GM23338 (cell line): ENCODE measurements at regions not wholly inside any gene's neighbourhood (a gene's known extent, or its start where the extent isn't known, plus 50 kb on each side); places are given as distances from the start of the nearest gene placed in this dataset.

Experiments
- ATAC-seq: fragments of 200-7000 bp; cut with Tn5 transposase; 3 replicates; pipeline ENCODE4 v1.9.1; 2020
- DNase-seq: peaks from one replicate; pipeline ENCODE4 v3.0.0-alpha.2; 2015; ENCODE audit warnings: low spot score
- H2AFZ ChIP-seq: fragments of 200-600 bp; sonication (generic); 2 replicates; pipeline ENCODE4 v1.8.0; 2016; ENCODE audit warnings: antibody characterized with exemption, mild to moderate bottlenecking, moderate library complexity
- H3F3A ChIP-seq: fragments of 200-600 bp; sonication (generic); replicated peaks from 2 replicates; pipeline ENCODE4 v1.8.0; 2017; ENCODE audit warnings: antibody characterized with exemption, mixed run types, low read depth
- H3K27ac ChIP-seq: fragments of 200-600 bp; sonication (generic); 2 replicates; pipeline ENCODE4 v1.6.1; 2016; ENCODE audit warnings: low read depth
- H3K27me3 ChIP-seq: fragments of 200-600 bp; sonication (generic); 2 replicates; pipeline ENCODE4 v1.8.0; 2016; ENCODE audit warnings: mild to moderate bottlenecking, mixed run types, moderate library complexity; ENCODE audit not compliant: insufficient read depth
- H3K36me3 ChIP-seq: fragments of 200-600 bp; sonication (generic); 2 replicates; pipeline ENCODE4 v1.8.0; 2016; ENCODE audit warnings: mild to moderate bottlenecking; ENCODE audit not compliant: insufficient read depth
- H3K4me1 ChIP-seq: fragments of 200-600 bp; sonication (generic); 2 replicates; pipeline ENCODE4 v1.8.0; 2016; ENCODE audit warnings: mild to moderate bottlenecking, moderate library complexity; ENCODE audit not compliant: insufficient read depth
- H3K4me2 ChIP-seq: fragments of 200-600 bp; sonication (generic); 2 replicates; pipeline ENCODE4 v1.7.1; 2017; ENCODE audit warnings: mixed run types
- H3K4me3 ChIP-seq: fragments of 200-600 bp; sonication (generic); 2 replicates; pipeline ENCODE4 v1.6.1; 2016; ENCODE audit warnings: mixed run types
- H3K79me2 ChIP-seq: fragments of 200-600 bp; sonication (generic); replicated peaks from 2 replicates; pipeline ENCODE4 v1.8.0; 2017; ENCODE audit warnings: mild to moderate bottlenecking; ENCODE audit not compliant: insufficient read depth
- H3K9me2 ChIP-seq: fragments of 200-600 bp; sonication (generic); 2 replicates; pipeline ENCODE4 v1.8.0; 2017; ENCODE audit not compliant: insufficient read depth
- H4K20me1 ChIP-seq: fragments of 200-600 bp; sonication (generic); replicated peaks from 2 replicates; pipeline ENCODE4 v1.8.0; 2017; ENCODE audit warnings: mild to moderate bottlenecking; ENCODE audit not compliant: insufficient read depth
- H3K27ac Mint-ChIP-seq: 2 replicates; pipeline ENCODE4 v1.8.0; 2020; ENCODE audit warnings: inconsistent platforms, mild to moderate bottlenecking, moderate library complexity, mixed read lengths
- H3K27me3 Mint-ChIP-seq: 3 replicates; pipeline ENCODE4 v1.8.0; 2022; ENCODE audit warnings: low read depth, mild to moderate bottlenecking, moderate library complexity, mixed read lengths, inconsistent platforms; ENCODE audit not compliant: insufficient read depth, poor library complexity
- H3K36me3 Mint-ChIP-seq: 3 replicates; pipeline ENCODE4 v1.8.0; 2021; ENCODE audit warnings: low read depth, mild to moderate bottlenecking, inconsistent platforms, moderate library complexity, mixed read lengths
- H3K4me1 Mint-ChIP-seq: 3 replicates; pipeline ENCODE4 v1.8.0; 2020; ENCODE audit warnings: mild to moderate bottlenecking, inconsistent platforms, mixed read lengths
- H3K4me3 Mint-ChIP-seq: 3 replicates; pipeline ENCODE4 v1.8.0; 2021; ENCODE audit warnings: moderate library complexity, mild to moderate bottlenecking, inconsistent platforms, mixed read lengths
- H3K9me3 Mint-ChIP-seq: 3 replicates; pipeline ENCODE4 v1.8.0; 2020; ENCODE audit warnings: moderate library complexity, mild to moderate bottlenecking, inconsistent platforms, mixed read lengths
- CREB1 ChIP-seq: fragments of 250-450 bp; sonication (Bioruptor Pico); IDR thresholded peaks from 2 replicates; pipeline ENCODE4 v1.5.0; 2020; ENCODE audit warnings: low read depth, mild to moderate bottlenecking, moderate library complexity
- ETS1 ChIP-seq: IDR thresholded peaks from 2 replicates; pipeline ENCODE4 v1.6.1; 2016; ENCODE audit warnings: antibody characterized with exemption
- EZH2 ChIP-seq: fragments of 200-600 bp; sonication (generic); IDR thresholded peaks from one replicate; pipeline ENCODE4 v1.8.0; 2017; ENCODE audit warnings: antibody characterized with exemption, mild to moderate bottlenecking, low read depth; ENCODE audit not compliant: unreplicated experiment
- EZH2phosphoT487 ChIP-seq: fragments of 200-600 bp; sonication (generic); IDR thresholded peaks from one replicate; pipeline ENCODE4 v1.8.1; 2018; ENCODE audit warnings: antibody characterized with exemption; ENCODE audit not compliant: unreplicated experiment
- JUNB ChIP-seq: IDR thresholded peaks from one replicate; pipeline ENCODE4 v1.6.1; 2016; ENCODE audit warnings: antibody characterized with exemption; ENCODE audit not compliant: unreplicated experiment
- NANOG ChIP-seq: IDR thresholded peaks from 2 replicates; pipeline ENCODE4 v1.6.1; 2016; ENCODE audit warnings: antibody characterized with exemption, borderline replicate concordance
- POLR2AphosphoS5 ChIP-seq: IDR thresholded peaks from 2 replicates; pipeline ENCODE4 v1.6.1; 2016; ENCODE audit warnings: antibody characterized with exemption, low read depth
- STAT1 ChIP-seq: IDR thresholded peaks from one replicate; pipeline ENCODE4 v1.6.1; 2016; ENCODE audit warnings: antibody characterized with exemption; ENCODE audit not compliant: unreplicated experiment
- ZNF114 ChIP-seq: fragments of 250-450 bp; sonication (Bioruptor Pico); IDR thresholded peaks from 2 replicates; pipeline ENCODE4 v1.5.0; 2020; ENCODE audit warnings: mild to moderate bottlenecking, moderate library complexity
- ZNF331 ChIP-seq: fragments of 250-450 bp; sonication (Bioruptor Pico); IDR thresholded peaks from 2 replicates; pipeline ENCODE4 v1.5.0; 2020; ENCODE audit warnings: low read depth, mild to moderate bottlenecking, moderate library complexity
- TF ChIP-seq, protein P1 (sequence below): fragments of 250-450 bp; sonication (Bioruptor Pico); IDR thresholded peaks from 2 replicates; pipeline ENCODE4 v1.5.0; 2020; ENCODE audit warnings: mild to moderate bottlenecking, moderate library complexity
- TF ChIP-seq, protein P2 (sequence below): IDR thresholded peaks from one replicate; pipeline ENCODE4 v1.6.1; 2018; ENCODE audit warnings: antibody characterized with exemption; ENCODE audit not compliant: unreplicated experiment
- TF ChIP-seq, protein P3 (sequence below), 2 experiments: fragments of 200-600 bp in 1 of 2; sonication (generic) in 1 of 2; conservative IDR thresholded peaks; 2 replicates each; pipeline versions ENCODE4 v1.5.1 to v1.6.1; 2016 to 2017; ENCODE audit warnings: antibody characterized with exemption in 2 of 2, low read depth in 2 of 2, mild to moderate bottlenecking in 2 of 2, moderate library complexity in 1 of 2

DNA sequence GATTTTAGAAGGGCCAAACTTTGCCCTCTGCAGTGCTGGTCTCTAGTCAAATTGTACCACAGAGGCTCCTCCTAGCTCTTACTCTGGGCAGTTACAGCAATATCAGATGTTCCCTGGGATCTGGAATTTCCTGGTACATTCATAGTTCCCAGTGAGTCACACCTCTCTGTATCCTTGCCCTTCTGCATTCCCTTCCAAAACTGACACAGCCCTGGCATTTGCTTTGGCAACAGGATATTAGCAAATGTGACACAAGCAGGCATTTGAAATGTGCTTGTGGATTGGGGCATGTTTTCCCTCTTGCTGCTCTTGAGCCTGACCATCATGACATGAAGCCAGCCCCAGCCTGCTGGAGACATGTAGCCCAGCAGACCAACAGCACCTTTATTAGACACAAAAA lies 284.7 kb upstream of the AKR1E2 start:
- ATAC-seq, result no peak
- no peaks in the 10 kb centered on the region for H4K20me1 ChIP-seq
- H3F3A ChIP-seq, result no peaks in the 10 kb centered on the region
- H2AFZ ChIP-seq, result no peak overlapping the region
- no peaks in the 10 kb centered on the region for H3K4me1 ChIP-seq
- no peaks in the 10 kb centered on the region for H3K79me2 ChIP-seq
- Mint-ChIP-seq H3K27me3 (no peaks in the 10 kb centered on the region), H3K4me3 (no peak overlapping the region), H3K4me1 (no peaks in the 10 kb centered on the region), H3K27ac (no peak overlapping the region), H3K9me3 (peaks cover 3% of the 10 kb centered on the region; the same call in 2 of the 3 replicates), H3K36me3 (no peaks in the 10 kb centered on the region)
- DNase-seq, result no peak
- no peak overlapping the region for H3K4me3 ChIP-seq
- H3K27ac ChIP-seq, result no peak overlapping the region
- TF ChIP-seq, protein P1, sequence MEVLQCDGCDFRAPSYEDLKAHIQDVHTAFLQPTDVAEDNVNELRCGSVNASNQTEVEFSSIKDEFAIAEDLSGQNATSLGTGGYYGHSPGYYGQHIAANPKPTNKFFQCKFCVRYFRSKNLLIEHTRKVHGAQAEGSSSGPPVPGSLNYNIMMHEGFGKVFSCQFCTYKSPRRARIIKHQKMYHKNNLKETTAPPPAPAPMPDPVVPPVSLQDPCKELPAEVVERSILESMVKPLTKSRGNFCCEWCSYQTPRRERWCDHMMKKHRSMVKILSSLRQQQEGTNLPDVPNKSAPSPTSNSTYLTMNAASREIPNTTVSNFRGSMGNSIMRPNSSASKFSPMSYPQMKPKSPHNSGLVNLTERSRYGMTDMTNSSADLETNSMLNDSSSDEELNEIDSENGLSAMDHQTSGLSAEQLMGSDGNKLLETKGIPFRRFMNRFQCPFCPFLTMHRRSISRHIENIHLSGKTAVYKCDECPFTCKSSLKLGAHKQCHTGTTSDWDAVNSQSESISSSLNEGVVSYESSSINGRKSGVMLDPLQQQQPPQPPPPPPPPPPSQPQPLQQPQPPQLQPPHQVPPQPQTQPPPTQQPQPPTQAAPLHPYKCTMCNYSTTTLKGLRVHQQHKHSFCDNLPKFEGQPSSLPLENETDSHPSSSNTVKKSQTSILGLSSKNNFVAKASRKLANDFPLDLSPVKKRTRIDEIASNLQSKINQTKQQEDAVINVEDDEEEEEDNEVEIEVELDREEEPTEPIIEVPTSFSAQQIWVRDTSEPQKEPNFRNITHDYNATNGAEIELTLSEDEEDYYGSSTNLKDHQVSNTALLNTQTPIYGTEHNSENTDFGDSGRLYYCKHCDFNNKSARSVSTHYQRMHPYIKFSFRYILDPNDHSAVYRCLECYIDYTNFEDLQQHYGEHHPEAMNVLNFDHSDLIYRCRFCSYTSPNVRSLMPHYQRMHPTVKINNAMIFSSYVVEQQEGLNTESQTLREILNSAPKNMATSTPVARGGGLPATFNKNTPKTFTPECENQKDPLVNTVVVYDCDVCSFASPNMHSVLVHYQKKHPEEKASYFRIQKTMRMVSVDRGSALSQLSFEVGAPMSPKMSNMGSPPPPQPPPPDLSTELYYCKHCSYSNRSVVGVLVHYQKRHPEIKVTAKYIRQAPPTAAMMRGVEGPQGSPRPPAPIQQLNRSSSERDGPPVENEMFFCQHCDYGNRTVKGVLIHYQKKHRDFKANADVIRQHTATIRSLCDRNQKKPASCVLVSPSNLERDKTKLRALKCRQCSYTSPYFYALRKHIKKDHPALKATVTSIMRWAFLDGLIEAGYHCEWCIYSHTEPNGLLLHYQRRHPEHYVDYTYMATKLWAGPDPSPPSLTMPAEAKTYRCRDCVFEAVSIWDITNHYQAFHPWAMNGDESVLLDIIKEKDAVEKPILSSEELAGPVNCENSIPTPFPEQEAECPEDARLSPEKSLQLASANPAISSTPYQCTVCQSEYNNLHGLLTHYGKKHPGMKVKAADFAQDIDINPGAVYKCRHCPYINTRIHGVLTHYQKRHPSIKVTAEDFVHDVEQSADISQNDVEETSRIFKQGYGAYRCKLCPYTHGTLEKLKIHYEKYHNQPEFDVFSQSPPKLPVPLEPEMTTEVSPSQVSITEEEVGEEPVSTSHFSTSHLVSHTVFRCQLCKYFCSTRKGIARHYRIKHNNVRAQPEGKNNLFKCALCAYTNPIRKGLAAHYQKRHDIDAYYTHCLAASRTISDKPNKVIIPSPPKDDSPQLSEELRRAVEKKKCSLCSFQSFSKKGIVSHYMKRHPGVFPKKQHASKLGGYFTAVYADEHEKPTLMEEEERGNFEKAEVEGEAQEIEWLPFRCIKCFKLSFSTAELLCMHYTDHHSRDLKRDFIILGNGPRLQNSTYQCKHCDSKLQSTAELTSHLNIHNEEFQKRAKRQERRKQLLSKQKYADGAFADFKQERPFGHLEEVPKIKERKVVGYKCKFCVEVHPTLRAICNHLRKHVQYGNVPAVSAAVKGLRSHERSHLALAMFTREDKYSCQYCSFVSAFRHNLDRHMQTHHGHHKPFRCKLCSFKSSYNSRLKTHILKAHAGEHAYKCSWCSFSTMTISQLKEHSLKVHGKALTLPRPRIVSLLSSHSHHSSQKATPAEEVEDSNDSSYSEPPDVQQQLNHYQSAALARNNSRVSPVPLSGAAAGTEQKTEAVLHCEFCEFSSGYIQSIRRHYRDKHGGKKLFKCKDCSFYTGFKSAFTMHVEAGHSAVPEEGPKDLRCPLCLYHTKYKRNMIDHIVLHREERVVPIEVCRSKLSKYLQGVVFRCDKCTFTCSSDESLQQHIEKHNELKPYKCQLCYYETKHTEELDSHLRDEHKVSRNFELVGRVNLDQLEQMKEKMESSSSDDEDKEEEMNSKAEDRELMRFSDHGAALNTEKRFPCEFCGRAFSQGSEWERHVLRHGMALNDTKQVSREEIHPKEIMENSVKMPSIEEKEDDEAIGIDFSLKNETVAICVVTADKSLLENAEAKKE (CRISPR knock-in tag), result no peak
- no peak for TF ChIP-seq NANOG
- no peak for TF ChIP-seq JUNB
- no peak for TF ChIP-seq ZNF331
- no peak for TF ChIP-seq ETS1
- TF ChIP-seq CREB1 (CRISPR knock-in tag), result no peak
- no peak for TF ChIP-seq EZH2
- TF ChIP-seq POLR2AphosphoS5, result no peak
- no peak for TF ChIP-seq EZH2phosphoT487
- TF ChIP-seq ZNF114, result no peak
- TF ChIP-seq, protein P2, sequence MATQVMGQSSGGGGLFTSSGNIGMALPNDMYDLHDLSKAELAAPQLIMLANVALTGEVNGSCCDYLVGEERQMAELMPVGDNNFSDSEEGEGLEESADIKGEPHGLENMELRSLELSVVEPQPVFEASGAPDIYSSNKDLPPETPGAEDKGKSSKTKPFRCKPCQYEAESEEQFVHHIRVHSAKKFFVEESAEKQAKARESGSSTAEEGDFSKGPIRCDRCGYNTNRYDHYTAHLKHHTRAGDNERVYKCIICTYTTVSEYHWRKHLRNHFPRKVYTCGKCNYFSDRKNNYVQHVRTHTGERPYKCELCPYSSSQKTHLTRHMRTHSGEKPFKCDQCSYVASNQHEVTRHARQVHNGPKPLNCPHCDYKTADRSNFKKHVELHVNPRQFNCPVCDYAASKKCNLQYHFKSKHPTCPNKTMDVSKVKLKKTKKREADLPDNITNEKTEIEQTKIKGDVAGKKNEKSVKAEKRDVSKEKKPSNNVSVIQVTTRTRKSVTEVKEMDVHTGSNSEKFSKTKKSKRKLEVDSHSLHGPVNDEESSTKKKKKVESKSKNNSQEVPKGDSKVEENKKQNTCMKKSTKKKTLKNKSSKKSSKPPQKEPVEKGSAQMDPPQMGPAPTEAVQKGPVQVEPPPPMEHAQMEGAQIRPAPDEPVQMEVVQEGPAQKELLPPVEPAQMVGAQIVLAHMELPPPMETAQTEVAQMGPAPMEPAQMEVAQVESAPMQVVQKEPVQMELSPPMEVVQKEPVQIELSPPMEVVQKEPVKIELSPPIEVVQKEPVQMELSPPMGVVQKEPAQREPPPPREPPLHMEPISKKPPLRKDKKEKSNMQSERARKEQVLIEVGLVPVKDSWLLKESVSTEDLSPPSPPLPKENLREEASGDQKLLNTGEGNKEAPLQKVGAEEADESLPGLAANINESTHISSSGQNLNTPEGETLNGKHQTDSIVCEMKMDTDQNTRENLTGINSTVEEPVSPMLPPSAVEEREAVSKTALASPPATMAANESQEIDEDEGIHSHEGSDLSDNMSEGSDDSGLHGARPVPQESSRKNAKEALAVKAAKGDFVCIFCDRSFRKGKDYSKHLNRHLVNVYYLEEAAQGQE, result no peak
- TF ChIP-seq, protein P3, sequence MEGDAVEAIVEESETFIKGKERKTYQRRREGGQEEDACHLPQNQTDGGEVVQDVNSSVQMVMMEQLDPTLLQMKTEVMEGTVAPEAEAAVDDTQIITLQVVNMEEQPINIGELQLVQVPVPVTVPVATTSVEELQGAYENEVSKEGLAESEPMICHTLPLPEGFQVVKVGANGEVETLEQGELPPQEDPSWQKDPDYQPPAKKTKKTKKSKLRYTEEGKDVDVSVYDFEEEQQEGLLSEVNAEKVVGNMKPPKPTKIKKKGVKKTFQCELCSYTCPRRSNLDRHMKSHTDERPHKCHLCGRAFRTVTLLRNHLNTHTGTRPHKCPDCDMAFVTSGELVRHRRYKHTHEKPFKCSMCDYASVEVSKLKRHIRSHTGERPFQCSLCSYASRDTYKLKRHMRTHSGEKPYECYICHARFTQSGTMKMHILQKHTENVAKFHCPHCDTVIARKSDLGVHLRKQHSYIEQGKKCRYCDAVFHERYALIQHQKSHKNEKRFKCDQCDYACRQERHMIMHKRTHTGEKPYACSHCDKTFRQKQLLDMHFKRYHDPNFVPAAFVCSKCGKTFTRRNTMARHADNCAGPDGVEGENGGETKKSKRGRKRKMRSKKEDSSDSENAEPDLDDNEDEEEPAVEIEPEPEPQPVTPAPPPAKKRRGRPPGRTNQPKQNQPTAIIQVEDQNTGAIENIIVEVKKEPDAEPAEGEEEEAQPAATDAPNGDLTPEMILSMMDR (conservative IDR thresholded peaks at IDR 0.05; ENCODE audit: low read depth in 2 of 2), result no peak
- TF ChIP-seq STAT1, result no peak
- no peaks in the 10 kb centered on the region for H3K27me3 ChIP-seq
- H3K9me2 ChIP-seq, result no peaks in the 10 kb centered on the region
- no peak overlapping the region for H3K4me2 ChIP-seq
- no peaks in the 10 kb centered on the region for H3K36me3 ChIP-seq
